ENCODE measurements at regions not wholly inside any gene's neighbourhood (a gene's known extent, or its start where the extent isn't known, plus 50 kb on each side); places are given as distances from the start of the nearest gene placed in this dataset.

GRCh38 chr20:52859156-52859876, 112.8 kb upstream of the TSHZ2 start:
- no peaks in the 10 kb centered on the region for H3K79me2 ChIP-seq (ENCODE audit: insufficient read depth, low read length)
- CTCF ChIA-PET (ENCODE audit: low intra/inter-chr PET ratio, low total read pairs): no interaction called here
- TF ChIP-seq BRCA1 (CRISPR knock-in tag; IDR thresholded peaks at IDR 0.05): no peak
- H3K4me3 ChIP-seq (replicated peaks in 1 of 3; ENCODE audit: insufficient read depth in 1 of 3, low read depth in 2 of 3, low read length in 3 of 3): no peak overlapping the region
- ATAC-seq: no peak
- FAIRE-seq: no peak
- peaks cover 5% of the 10 kb centered on the region; the same call in 1 of the 2 replicates for H3K9me3 ChIP-seq (ENCODE audit: low read length)
- POLR2A ChIA-PET: no interaction called here
- WGBS (ENCODE audit: low lambda C conversion rate): 31% methylated on average over 8 of the region's 8 CpGs
- H3K27ac ChIP-seq (ENCODE audit: extremely low read length, insufficient read depth, low read length): no peak overlapping the region
- no peak overlapping the region for H3K4me2 ChIP-seq (ENCODE audit: low read depth, low read length)
- intact Hi-C loops (cut with micrococcal nuclease; ENCODE audit: unreplicated experiment): no loop called here
- no TSS peak for BruUV-seq (replicated peaks)
- DNase-seq (ENCODE audit: low spot score): no peak
- no peaks in the 10 kb centered on the region for H3K4me1 ChIP-seq (ENCODE audit: insufficient read depth, low read length)
- no peak overlapping the region for H2AFZ ChIP-seq (ENCODE audit: low read length)
- no peaks in the 10 kb centered on the region for H3K36me3 ChIP-seq (replicated peaks in 1 of 2; ENCODE audit: control insufficient read depth in 1 of 2, insufficient read depth in 2 of 2, low read length in 2 of 2)
- H4K20me1 ChIP-seq (ENCODE audit: insufficient read depth, low read length): no peaks in the 10 kb centered on the region
- H3K27me3 ChIP-seq (ENCODE audit: control insufficient read depth in 1 of 2, insufficient read depth in 2 of 2, low read length in 2 of 2): no peaks in the 10 kb centered on the region
- in situ Hi-C loops (cut with HindIII; ENCODE audit: extremely low pct_ligation_motif_present, low pct_unique_long_range_greater_than_20kb): no loop called here
- H3K9ac ChIP-seq (ENCODE audit: insufficient read depth, low read depth, low read length): no peak overlapping the region

DNA sequence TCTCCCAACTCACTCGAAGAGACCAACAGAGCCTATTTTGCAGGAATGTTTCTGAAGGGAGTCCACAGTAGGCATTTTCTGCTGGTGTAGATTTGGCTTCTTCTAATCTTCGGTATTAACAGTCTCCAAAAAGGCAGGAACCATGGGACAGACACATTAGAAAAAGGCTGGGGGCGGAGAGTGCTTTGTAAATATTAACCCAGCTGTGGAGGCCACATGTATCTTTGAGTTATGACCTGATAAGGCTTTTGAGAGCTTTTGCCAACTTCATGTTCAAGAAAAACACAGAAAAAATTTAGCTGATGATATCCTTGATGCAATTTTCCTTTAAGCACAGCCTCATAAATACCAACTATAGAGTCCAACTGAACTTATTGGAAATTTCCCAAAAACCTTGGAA, 119.4 kb upstream of the TSHZ2 start:
- intact Hi-C loops (cut with micrococcal nuclease; ENCODE audit: unreplicated experiment) (no loop called here), in situ Hi-C loops (cut with HindIII; ENCODE audit: extremely low pct_ligation_motif_present, low pct_unique_long_range_greater_than_20kb) (no loop called here)
- BruUV-seq (replicated peaks): no TSS peak
- ATAC-seq: peak; percentile 66
- H2AFZ ChIP-seq (ENCODE audit: low read length): no peak overlapping the region
- peaks cover 5% of the 10 kb centered on the region; the same call in 1 of the 2 replicates for H3K9me3 ChIP-seq (ENCODE audit: low read length)
- no peaks in the 10 kb centered on the region for H3K36me3 ChIP-seq (replicated peaks in 1 of 2; ENCODE audit: control insufficient read depth in 1 of 2, insufficient read depth in 2 of 2, low read length in 2 of 2)
- ChIA-PET POLR2A (no interaction called here), CTCF (ENCODE audit: low intra/inter-chr PET ratio, low total read pairs) (no interaction called here)
- peaks cover 12% of the 10 kb centered on the region for H3K4me1 ChIP-seq (ENCODE audit: insufficient read depth, low read length)
- no peak overlapping the region for H3K4me2 ChIP-seq (ENCODE audit: low read depth, low read length)
- 7% methylated on average over 3 of the region's 3 CpGs for WGBS (ENCODE audit: low lambda C conversion rate)
- H3K9ac ChIP-seq (ENCODE audit: insufficient read depth, low read depth, low read length): no peak overlapping the region
- H3K4me3 ChIP-seq (replicated peaks in 1 of 3; ENCODE audit: insufficient read depth in 1 of 3, low read depth in 2 of 3, low read length in 3 of 3): no peak overlapping the region
- H4K20me1 ChIP-seq (ENCODE audit: insufficient read depth, low read length): no peaks in the 10 kb centered on the region
- no peak overlapping the region for H3K27ac ChIP-seq (ENCODE audit: extremely low read length, insufficient read depth, low read length)
- H3K79me2 ChIP-seq (ENCODE audit: insufficient read depth, low read length): no peaks in the 10 kb centered on the region
- peak; percentile 14 for DNase-seq (ENCODE audit: low spot score)
- no peaks in the 10 kb centered on the region for H3K27me3 ChIP-seq (ENCODE audit: control insufficient read depth in 1 of 2, insufficient read depth in 2 of 2, low read length in 2 of 2)
- peak; percentile 4 for FAIRE-seq
- TF ChIP-seq, protein P1, sequence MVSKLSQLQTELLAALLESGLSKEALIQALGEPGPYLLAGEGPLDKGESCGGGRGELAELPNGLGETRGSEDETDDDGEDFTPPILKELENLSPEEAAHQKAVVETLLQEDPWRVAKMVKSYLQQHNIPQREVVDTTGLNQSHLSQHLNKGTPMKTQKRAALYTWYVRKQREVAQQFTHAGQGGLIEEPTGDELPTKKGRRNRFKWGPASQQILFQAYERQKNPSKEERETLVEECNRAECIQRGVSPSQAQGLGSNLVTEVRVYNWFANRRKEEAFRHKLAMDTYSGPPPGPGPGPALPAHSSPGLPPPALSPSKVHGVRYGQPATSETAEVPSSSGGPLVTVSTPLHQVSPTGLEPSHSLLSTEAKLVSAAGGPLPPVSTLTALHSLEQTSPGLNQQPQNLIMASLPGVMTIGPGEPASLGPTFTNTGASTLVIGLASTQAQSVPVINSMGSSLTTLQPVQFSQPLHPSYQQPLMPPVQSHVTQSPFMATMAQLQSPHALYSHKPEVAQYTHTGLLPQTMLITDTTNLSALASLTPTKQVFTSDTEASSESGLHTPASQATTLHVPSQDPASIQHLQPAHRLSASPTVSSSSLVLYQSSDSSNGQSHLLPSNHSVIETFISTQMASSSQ (IDR thresholded peaks at IDR 0.05; ENCODE audit: low read depth): peak; percentile 41
- TF ChIP-seq, protein P1 (CRISPR knock-in tag; IDR thresholded peaks at IDR 0.05; ENCODE audit: borderline replicate concordance): peak; percentile 76; the same call in 1 of the 2 replicates
- no peak for TF ChIP-seq TGIF2 (CRISPR knock-in tag; IDR thresholded peaks at IDR 0.05)
- TF ChIP-seq, protein P2, sequence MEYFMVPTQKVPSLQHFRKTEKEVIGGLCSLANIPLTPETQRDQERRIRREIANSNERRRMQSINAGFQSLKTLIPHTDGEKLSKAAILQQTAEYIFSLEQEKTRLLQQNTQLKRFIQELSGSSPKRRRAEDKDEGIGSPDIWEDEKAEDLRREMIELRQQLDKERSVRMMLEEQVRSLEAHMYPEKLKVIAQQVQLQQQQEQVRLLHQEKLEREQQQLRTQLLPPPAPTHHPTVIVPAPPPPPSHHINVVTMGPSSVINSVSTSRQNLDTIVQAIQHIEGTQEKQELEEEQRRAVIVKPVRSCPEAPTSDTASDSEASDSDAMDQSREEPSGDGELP (IDR thresholded peaks at IDR 0.05; ENCODE audit: borderline replicate concordance, low read depth): peak; percentile 77; the same call in 1 of the 2 replicates
- no peak for TF ChIP-seq DNMT1 (CRISPR knock-in tag; IDR thresholded peaks at IDR 0.05)
- no peak for TF ChIP-seq FOXA1 (IDR thresholded peaks at IDR 0.05)
- TF ChIP-seq FOXA1 (CRISPR knock-in tag; IDR thresholded peaks at IDR 0.05): peak; percentile 37; the same call in 1 of the 2 replicates
- TF ChIP-seq, protein P3, sequence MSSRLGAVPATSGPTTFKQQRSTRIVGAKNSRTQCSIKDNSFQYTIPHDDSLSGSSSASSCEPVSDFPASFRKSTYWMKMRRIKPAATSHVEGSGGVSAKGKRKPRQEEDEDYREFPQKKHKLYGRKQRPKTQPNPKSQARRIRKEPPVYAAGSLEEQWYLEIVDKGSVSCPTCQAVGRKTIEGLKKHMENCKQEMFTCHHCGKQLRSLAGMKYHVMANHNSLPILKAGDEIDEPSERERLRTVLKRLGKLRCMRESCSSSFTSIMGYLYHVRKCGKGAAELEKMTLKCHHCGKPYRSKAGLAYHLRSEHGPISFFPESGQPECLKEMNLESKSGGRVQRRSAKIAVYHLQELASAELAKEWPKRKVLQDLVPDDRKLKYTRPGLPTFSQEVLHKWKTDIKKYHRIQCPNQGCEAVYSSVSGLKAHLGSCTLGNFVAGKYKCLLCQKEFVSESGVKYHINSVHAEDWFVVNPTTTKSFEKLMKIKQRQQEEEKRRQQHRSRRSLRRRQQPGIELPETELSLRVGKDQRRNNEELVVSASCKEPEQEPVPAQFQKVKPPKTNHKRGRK (CRISPR knock-in tag; IDR thresholded peaks at IDR 0.05): no peak
- TF ChIP-seq, protein P4, sequence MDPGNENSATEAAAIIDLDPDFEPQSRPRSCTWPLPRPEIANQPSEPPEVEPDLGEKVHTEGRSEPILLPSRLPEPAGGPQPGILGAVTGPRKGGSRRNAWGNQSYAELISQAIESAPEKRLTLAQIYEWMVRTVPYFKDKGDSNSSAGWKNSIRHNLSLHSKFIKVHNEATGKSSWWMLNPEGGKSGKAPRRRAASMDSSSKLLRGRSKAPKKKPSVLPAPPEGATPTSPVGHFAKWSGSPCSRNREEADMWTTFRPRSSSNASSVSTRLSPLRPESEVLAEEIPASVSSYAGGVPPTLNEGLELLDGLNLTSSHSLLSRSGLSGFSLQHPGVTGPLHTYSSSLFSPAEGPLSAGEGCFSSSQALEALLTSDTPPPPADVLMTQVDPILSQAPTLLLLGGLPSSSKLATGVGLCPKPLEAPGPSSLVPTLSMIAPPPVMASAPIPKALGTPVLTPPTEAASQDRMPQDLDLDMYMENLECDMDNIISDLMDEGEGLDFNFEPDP (CRISPR knock-in tag; conservative IDR thresholded peaks at IDR 0.05): 0 out of 2 replicates have a peak, but pooled peaks have one; percentile 28
